Esophagus squamous epithelium (tissue), 4 donors: ENCODE measurements at regions not wholly inside any gene's neighbourhood (a gene's known extent, or its start where the extent isn't known, plus 50 kb on each side); places are given as distances from the start of the nearest gene placed in this dataset.

Experiments
- POLR2A ChIP-seq, 4 donors: fragments of 450-650 bp; IDR thresholded peaks; one replicate each; pipeline ENCODE4 v1.6.1; 2017; ENCODE audit warnings: antibody characterized with exemption in 4 of 4, mild to moderate bottlenecking in 4 of 4, moderate library complexity in 3 of 4
- TF ChIP-seq, protein P1 (sequence below), 6 experiments: fragments of 450-650 bp in 4 of 6; fragments of 200-600 bp in 2 of 6; sonication (generic) in 2 of 6; IDR thresholded peaks; one replicate each; pipeline ENCODE4 v1.5.1; 2016 to 2019; ENCODE audit warnings: antibody characterized with exemption in 6 of 6, mild to moderate bottlenecking in 4 of 6, moderate library complexity in 4 of 6

GRCh38 chr18:26639149-26639548, 90.8 kb upstream of the KCTD1 start:
- TF ChIP-seq, protein P1, sequence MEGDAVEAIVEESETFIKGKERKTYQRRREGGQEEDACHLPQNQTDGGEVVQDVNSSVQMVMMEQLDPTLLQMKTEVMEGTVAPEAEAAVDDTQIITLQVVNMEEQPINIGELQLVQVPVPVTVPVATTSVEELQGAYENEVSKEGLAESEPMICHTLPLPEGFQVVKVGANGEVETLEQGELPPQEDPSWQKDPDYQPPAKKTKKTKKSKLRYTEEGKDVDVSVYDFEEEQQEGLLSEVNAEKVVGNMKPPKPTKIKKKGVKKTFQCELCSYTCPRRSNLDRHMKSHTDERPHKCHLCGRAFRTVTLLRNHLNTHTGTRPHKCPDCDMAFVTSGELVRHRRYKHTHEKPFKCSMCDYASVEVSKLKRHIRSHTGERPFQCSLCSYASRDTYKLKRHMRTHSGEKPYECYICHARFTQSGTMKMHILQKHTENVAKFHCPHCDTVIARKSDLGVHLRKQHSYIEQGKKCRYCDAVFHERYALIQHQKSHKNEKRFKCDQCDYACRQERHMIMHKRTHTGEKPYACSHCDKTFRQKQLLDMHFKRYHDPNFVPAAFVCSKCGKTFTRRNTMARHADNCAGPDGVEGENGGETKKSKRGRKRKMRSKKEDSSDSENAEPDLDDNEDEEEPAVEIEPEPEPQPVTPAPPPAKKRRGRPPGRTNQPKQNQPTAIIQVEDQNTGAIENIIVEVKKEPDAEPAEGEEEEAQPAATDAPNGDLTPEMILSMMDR (IDR thresholded peaks at IDR 0.05): no peak
- TF ChIP-seq POLR2A (IDR thresholded peaks at IDR 0.05): no peak
